Retina (tissue), 1 donor: ENCODE measurements at regions not wholly inside any gene's neighbourhood (a gene's known extent, or its start where the extent isn't known, plus 50 kb on each side); places are given as distances from the start of the nearest gene placed in this dataset.

Experiments
- DNase-seq: peaks from one replicate; pipeline ENCODE4 v3.0.0-alpha.2; 2016

- DNase-seq: no peak
Observed at GRCh38 chr9:79289856-79290255, 281.9 kb upstream of the TLE4 start.

- no peak for DNase-seq
Observed at GRCh38 chr9:79292731-79293280, 279.0 kb upstream of the TLE4 start.

DNA sequence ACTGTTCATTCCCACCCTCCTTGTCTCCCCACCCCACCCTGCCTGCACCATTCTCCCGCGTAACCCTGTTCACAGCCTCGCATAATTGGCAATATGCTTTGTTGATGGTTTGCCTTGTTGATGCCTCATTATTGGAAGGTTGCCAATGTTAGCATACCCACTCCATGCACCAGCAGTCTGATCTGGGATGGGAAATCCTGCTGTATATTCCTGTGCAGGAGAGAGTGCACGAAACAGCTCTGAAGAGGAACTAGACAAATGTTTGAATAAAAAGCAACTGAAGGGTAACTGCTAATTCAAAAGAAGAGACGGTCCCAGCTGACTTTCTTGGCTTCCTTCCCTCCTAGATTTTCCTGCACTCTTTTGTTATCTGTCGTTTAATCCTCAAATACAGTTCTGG is 271.7 kb upstream of the TLE4 start:
- no peak for DNase-seq

- DNase-seq: no peak
Observed at GRCh38 chr9:79301085-79301484, 270.7 kb upstream of the TLE4 start.

GRCh38 chr9:79301551-79302391 is 270.0 kb upstream of the TLE4 start:
- peak; percentile 63 for DNase-seq

DNA sequence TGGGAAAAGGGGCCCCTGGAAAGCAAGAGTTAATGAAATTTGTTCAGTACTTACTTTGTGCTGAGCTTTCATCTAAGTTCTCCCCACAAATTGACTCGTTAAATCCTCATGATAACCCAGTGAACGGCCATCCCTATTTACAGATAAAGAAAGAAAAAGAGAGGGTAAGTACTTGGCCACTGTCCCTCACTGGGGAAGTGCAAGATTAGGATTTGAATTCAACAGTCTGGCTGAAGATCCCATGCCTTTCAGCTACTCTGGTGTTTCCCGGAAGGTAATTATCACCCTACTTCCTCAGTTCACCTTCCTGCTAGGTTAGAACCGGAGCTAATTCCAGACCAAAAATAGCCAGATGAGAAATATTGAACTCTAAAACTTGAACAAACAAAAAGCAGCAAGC is 269.2 kb upstream of the TLE4 start:
- DNase-seq: no peak

GRCh38 chr9:79308012-79308411 is 263.8 kb upstream of the TLE4 start:
- no peak for DNase-seq

GRCh38 chr9:79312686-79313421 is 258.9 kb upstream of the TLE4 start:
- DNase-seq: peak; percentile 32

DNA sequence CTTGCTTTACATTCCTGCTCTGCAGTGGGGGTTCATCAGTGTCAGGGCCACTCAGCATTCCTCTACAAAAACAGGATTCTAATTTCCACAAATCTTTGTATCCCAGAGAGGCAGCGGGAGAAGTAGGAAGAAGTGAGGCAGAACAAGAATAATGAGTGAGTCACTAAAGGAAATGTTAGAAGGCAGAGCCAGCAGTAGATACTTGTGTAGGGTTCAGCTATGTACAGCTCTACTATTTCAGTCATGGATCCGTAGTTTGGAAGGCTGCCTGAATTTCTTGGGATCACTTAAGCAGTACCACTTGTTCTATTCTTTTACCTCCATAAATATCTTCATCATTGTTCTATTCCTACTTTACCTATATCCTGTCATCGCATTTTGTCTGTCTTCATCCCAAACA is 246.3 kb upstream of the TLE4 start:
- DNase-seq: no peak

- no peak for DNase-seq
Observed at GRCh38 chr9:79329861-79330260, 241.9 kb upstream of the TLE4 start.

GRCh38 chr9:79334001-79334400 is 237.8 kb upstream of the TLE4 start:
- no peak for DNase-seq

GRCh38 chr9:79334711-79335110 is 237.1 kb upstream of the TLE4 start:
- no peak for DNase-seq

DNA sequence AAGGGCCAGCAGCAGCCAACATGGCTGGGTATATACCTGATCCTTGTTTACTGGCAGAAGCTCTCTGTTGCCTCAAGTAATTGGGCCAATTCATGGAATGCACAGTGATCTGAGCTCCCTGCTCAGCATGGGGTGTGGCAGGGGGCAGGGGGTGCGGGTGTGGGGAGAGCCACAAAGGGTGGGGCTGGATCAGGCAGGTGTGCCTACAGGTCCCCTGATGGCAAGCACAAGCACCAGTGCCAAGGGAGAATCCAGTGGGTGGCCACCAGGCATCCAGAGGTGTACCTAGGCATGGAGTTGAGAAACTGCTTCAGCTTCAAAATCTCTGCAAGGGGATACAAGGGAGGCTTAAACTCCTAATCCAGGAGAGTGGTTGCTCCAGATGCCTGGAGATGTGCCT is 235.8 kb upstream of the TLE4 start:
- no peak for DNase-seq

- no peak for DNase-seq
Observed at GRCh38 chr9:79341561-79341960, 230.2 kb upstream of the TLE4 start.

- DNase-seq: no peak
Observed at GRCh38 chr9:79346350-79347020, 225.3 kb upstream of the TLE4 start.

DNA sequence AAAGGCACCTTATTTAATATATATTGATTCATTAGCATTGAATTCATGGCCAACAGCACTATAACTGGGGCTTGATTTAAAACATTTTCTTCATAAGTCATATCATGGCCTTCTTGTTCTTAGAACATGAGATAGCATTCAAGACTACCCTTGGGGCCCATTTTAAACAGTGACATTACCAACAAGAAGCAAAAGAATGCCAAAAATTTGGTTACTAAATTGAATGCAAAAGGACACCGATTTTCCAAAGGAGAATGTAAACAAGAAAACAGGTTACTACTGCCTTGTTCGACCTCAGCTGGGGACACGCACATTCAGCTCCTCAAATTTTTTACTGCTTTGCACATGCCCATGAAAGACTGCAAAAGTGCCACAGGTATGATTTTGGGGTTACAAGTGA is 219.4 kb upstream of the TLE4 start:
- DNase-seq: no peak

- DNase-seq: no peak
Observed at GRCh38 chr9:79353856-79354520, 217.8 kb upstream of the TLE4 start.

- DNase-seq: peak; percentile 30
Observed at GRCh38 chr9:79357194-79357593, 214.6 kb upstream of the TLE4 start.

DNA sequence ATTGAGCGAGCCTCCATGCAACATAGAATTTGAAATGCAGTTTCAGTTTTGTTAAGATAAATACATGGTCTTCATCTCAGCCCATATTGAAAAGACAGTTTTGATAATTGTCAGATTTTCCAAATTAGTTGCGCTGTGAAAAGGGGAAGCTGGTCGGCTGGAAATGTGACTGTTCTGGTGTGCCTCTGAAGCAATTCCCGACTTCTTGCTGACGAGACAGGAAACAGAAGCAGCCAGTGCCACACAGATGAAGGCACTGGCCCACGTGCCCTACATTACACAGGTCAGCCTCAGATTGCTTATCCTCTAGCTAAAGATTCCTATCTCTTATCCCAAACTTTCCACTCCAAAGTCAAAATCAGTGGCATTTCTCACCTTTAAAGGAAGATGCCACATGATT is 214.1 kb upstream of the TLE4 start:
- no peak for DNase-seq

- no peak for DNase-seq
Observed at GRCh38 chr9:79360387-79361347, 211.1 kb upstream of the TLE4 start.
